Bronchial epithelial cell (primary cell): ENCODE measurements at regions not wholly inside any gene's neighbourhood (a gene's known extent, or its start where the extent isn't known, plus 50 kb on each side); places are given as distances from the start of the nearest gene placed in this dataset.

ENCODE experiments used
- DNase-seq: peaks from one replicate; pipeline ENCODE4 v3.0.0-alpha.2; 2010; ENCODE audit warnings: low read depth
- FAIRE-seq: peaks from 2 replicates; lab custom pipeline; 2011; peaks lifted over from hg19 to GRCh38; lab: Jason Lieb, UNC
- H3K27me3 ChIP-seq: 2 replicates; pipeline ENCODE4 v1.5.1; 2011; ENCODE audit warnings: low read length; ENCODE audit not compliant: control insufficient read depth, insufficient read depth
- H3K36me3 ChIP-seq: 2 replicates; pipeline ENCODE4 v1.5.1; 2011; ENCODE audit warnings: low read length; ENCODE audit not compliant: control insufficient read depth, insufficient read depth
- H3K4me3 ChIP-seq: 2 replicates; pipeline ENCODE4 v1.5.1; 2011; ENCODE audit warnings: mild to moderate bottlenecking, low read depth, low read length, control low read depth
- TF ChIP-seq, protein P1 (sequence below): IDR thresholded peaks from 2 replicates; pipeline ENCODE4 v1.5.1; 2011; ENCODE audit warnings: mild to moderate bottlenecking, moderate library complexity, low read length, control low read depth, inconsistent platforms; ENCODE audit not compliant: insufficient read depth, severe bottlenecking

DNA sequence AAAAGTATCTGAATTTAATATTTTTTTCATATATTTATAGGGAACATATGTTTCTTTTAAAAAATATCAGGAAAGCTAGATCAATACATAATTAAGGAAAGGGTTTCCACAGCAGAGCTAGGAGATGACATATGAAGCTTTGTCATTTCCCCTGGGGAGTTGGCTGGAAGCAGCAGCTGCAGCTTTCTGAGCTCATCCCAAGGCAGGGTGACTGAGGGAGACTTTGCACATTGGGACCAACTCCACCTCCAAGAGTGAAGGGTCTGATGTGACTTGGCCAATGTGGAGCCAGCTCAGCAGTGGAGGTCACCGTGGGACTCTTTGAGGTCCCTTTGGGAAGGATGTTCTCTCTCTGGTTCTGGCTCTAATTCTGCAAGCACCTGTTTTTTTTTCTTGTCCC, 315.1 kb downstream of the RDH14 start:
- TF ChIP-seq, protein P1, sequence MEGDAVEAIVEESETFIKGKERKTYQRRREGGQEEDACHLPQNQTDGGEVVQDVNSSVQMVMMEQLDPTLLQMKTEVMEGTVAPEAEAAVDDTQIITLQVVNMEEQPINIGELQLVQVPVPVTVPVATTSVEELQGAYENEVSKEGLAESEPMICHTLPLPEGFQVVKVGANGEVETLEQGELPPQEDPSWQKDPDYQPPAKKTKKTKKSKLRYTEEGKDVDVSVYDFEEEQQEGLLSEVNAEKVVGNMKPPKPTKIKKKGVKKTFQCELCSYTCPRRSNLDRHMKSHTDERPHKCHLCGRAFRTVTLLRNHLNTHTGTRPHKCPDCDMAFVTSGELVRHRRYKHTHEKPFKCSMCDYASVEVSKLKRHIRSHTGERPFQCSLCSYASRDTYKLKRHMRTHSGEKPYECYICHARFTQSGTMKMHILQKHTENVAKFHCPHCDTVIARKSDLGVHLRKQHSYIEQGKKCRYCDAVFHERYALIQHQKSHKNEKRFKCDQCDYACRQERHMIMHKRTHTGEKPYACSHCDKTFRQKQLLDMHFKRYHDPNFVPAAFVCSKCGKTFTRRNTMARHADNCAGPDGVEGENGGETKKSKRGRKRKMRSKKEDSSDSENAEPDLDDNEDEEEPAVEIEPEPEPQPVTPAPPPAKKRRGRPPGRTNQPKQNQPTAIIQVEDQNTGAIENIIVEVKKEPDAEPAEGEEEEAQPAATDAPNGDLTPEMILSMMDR, result no peak
- Histone ChIP-seq H3K36me3 (no peaks in the 10 kb centered on the region), H3K27me3 (no peaks in the 10 kb centered on the region), H3K4me3 (no peak overlapping the region)
- FAIRE-seq, result no peak
- no peak for DNase-seq

DNA sequence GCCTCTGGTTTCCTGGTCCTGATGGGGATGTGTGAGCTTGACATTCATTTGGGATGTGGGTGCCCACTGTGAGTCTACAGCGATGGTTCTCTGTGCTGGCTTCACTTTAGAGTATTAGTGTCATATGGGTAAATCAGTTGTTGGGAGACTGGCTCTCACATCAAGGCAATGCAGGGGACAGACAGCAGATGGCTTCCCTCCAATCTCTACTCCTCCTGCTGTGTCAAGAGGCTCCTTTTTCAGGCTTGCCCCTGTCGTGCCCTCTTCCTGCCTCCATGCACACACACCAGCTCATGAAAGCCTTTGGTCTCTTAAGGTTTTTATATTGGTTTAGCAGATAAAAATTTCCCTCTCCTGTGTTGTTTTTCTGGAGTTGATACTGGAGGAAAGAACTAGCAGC, 315.6 kb downstream of the RDH14 start:
- Histone ChIP-seq H3K36me3 (no peaks in the 10 kb centered on the region), H3K27me3 (no peaks in the 10 kb centered on the region), H3K4me3 (no peak overlapping the region)
- TF ChIP-seq, protein P1, result no peak
- DNase-seq, result no peak
- FAIRE-seq, result peak; percentile 43

DNA sequence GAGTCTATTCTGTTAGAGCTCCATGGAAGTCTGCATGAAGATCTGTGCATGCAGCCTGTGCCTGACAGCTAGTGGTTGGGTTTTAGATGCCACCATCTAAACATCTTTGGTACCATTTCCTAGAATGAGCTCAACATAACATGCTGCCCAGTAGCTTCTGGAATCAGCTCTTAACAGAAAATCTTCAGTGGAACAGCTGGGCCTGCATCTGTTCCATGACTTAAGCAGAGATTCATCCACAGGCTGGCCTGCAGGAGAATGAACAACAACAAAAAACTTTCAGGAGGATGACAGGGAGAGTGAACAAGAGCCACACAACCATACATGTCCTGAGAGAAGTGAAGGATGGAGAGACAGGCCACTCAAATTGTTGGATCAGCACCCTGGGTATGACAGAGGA, 316.6 kb downstream of the RDH14 start:
- Histone ChIP-seq H3K36me3 (no peaks in the 10 kb centered on the region), H3K4me3 (no peak overlapping the region), H3K27me3 (no peaks in the 10 kb centered on the region)
- FAIRE-seq, result no peak
- TF ChIP-seq, protein P1, result no peak
- no peak for DNase-seq

DNA sequence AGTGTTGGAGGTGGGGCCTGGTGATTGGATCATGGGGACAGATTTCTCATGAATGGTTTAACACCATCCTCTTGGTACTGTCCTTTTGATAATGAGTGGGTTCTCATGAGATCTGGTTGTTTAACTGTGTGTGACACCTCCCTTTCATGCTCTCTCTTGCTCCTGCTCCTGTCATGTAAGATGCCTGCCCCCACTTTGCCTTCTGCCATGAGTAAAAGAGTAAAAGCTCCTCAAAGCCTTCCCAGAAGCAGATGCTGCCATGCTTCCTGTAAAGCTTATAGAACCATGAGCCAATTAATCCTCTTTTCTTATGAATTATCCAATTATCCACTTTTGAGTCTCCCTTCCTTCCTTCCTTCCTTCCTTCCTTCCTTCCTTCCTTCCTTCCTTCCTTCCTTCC, 317.7 kb downstream of the RDH14 start:
- TF ChIP-seq, protein P1, result no peak

DNA sequence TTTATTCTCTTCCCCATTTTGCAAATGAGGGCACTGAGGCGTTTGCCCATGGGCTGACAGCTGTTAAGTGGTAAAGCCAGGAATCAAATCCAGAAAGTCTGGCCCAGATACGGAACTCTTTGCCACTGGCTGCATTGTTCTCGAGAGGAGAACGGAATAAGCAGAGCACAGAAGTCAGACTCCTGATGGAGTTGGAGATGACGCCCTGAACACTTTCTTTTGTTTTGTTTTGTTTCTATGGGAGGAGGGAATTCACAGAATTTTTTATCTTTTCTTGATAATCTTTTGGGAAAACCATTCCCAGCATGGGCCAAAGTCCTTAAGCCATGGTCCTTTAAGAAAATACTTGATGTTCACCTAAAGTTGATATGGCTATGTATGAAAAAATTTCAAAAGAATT, 322.2 kb downstream of the RDH14 start:
- DNase-seq, result no peak
- TF ChIP-seq, protein P1, result no peak
- FAIRE-seq, result no peak
- Histone ChIP-seq H3K4me3 (no peak overlapping the region), H3K36me3 (no peaks in the 10 kb centered on the region), H3K27me3 (no peaks in the 10 kb centered on the region)

More for the DNA sequence above, 317.7 kb downstream of the RDH14 start:
- Histone ChIP-seq H3K4me3 (no peak overlapping the region), H3K36me3 (no peaks in the 10 kb centered on the region), H3K27me3 (no peaks in the 10 kb centered on the region)
- FAIRE-seq (no peak), DNase-seq (no peak)

DNA sequence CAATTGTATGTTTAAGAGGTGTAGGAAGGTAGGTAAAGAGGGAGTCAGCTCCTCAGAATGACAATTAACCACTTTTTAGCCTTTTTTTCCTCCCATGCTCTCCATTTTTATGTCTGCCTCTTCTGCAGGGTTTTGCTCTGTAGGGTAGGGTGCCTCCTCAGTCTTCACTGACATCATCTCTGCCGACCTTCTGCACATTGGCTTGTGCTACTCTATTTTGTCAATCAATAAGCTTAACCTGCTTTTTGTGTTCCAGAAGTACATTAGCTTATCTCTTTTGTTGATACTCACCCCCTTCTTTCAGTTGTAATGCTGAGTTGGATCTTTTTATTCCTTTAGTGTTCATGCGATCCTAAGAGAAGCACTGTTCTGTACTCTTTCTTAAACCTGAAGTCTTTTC, 323.2 kb downstream of the RDH14 start:
- TF ChIP-seq, protein P1, result no peak
- DNase-seq, result no peak
- FAIRE-seq, result peak; percentile 79
- Histone ChIP-seq H3K27me3 (no peaks in the 10 kb centered on the region), H3K4me3 (no peak overlapping the region), H3K36me3 (no peaks in the 10 kb centered on the region)
